H1 (cell line): ENCODE measurements at regions not wholly inside any gene's neighbourhood (a gene's known extent, or its start where the extent isn't known, plus 50 kb on each side); places are given as distances from the start of the nearest gene placed in this dataset.

Source experiments
- CTCF ChIA-PET: fragments of 300-600 bp; sonication (Branson Sonifier 250); formaldehyde crosslinking; loops from one replicate; lab custom pipeline; 2021; ENCODE audit not compliant: partially characterized antibody; lab: Charles Lee
- POLR2A ChIA-PET: fragments of 300-600 bp; sonication (Branson Sonifier 250); formaldehyde crosslinking; loops from one replicate; lab custom pipeline; 2021; ENCODE audit warnings: inconsistent platforms; ENCODE audit not compliant: partially characterized antibody; lab: Charles Lee
- DNase-seq, 2 experiments: peaks; one replicate each; pipeline versions ENCODE4 v3.0.0 to v3.0.0-alpha.2; 2010 to 2022; ENCODE audit warnings: low spot score in 2 of 2, low read depth in 1 of 2, mixed read lengths in 1 of 2
- FAIRE-seq: peaks from 2 replicates; lab custom pipeline; 2011; peaks lifted over from hg19 to GRCh38; lab: Jason Lieb, UNC
- H2AFZ ChIP-seq: 2 replicates; pipeline ENCODE4 v1.8.1; 2012; ENCODE audit warnings: low read length, inconsistent platforms
- H2AK5ac ChIP-seq: 2 replicates; pipeline ENCODE4 v1.6.1; 2013; ENCODE audit warnings: low read depth, low read length
- H2BK120ac ChIP-seq: replicated peaks from 2 replicates; pipeline ENCODE3; 2013; ENCODE audit warnings: low read depth, low read length, inconsistent platforms
- H2BK12ac ChIP-seq: 2 replicates; pipeline ENCODE4 v1.6.1; 2013; ENCODE audit warnings: low read depth, low read length
- H2BK15ac ChIP-seq: 2 replicates; pipeline ENCODE4 v1.6.1; 2013; ENCODE audit warnings: low read length
- H2BK20ac ChIP-seq: 2 replicates; pipeline ENCODE4 v1.6.1; 2013; ENCODE audit warnings: low read length
- H2BK5ac ChIP-seq: 2 replicates; pipeline ENCODE4 v1.6.1; 2013; ENCODE audit warnings: low read depth, low read length
- H3K14ac ChIP-seq: 2 replicates; pipeline ENCODE4 v1.6.1; 2013; ENCODE audit warnings: inconsistent platforms; ENCODE audit not compliant: insufficient read length
- H3K18ac ChIP-seq: 2 replicates; pipeline ENCODE4 v1.6.1; 2013; ENCODE audit warnings: low read length; ENCODE audit errors: extremely low read depth
- H3K23ac ChIP-seq: 2 replicates; pipeline ENCODE4 v1.6.1; 2013; ENCODE audit warnings: inconsistent platforms; ENCODE audit not compliant: insufficient read length
- H3K23me2 ChIP-seq: 2 replicates; pipeline ENCODE4 v1.6.1; 2013; ENCODE audit warnings: low read depth, low read length
- H3K27ac ChIP-seq: 2 replicates; pipeline ENCODE4 v1.6.1; 2011; ENCODE audit warnings: low read depth, low read length, inconsistent platforms
- H3K27me3 ChIP-seq, 4 experiments: replicated peaks in 1 of 4; 1 replicate in 1 of 4; 2 replicates in 3 of 4; pipeline versions ENCODE4 v1.6.1 to v1.8.1; 2011 to 2013; ENCODE audit warnings: low read length in 3 of 4, mild to moderate bottlenecking in 3 of 4, inconsistent platforms in 2 of 4, mixed read lengths in 2 of 4, moderate library complexity in 1 of 4; ENCODE audit not compliant: control insufficient read depth in 3 of 4, insufficient read depth in 3 of 4; ENCODE audit errors: extremely low read depth in 1 of 4
- H3K36me3 ChIP-seq, 4 experiments: 2 replicates each; pipeline versions ENCODE4 v1.6.1 to v1.8.1; 2011 to 2013; ENCODE audit warnings: mild to moderate bottlenecking in 4 of 4, low read length in 3 of 4, moderate library complexity in 2 of 4, control low read depth in 1 of 4, inconsistent platforms in 1 of 4; ENCODE audit not compliant: insufficient read depth in 4 of 4, control insufficient read depth in 2 of 4
- H3K4ac ChIP-seq: replicated peaks from 2 replicates; pipeline ENCODE3; 2013; ENCODE audit warnings: low read length, low read depth, mixed read lengths, inconsistent platforms; ENCODE audit not compliant: insufficient read length
- H3K4me1 ChIP-seq, 4 experiments: replicated peaks in 1 of 4; 1 replicate in 1 of 4; 2 replicates in 3 of 4; pipeline versions ENCODE4 v1.6.1 to v1.8.1; 2011 to 2013; ENCODE audit warnings: low read length in 3 of 4, inconsistent platforms in 2 of 4, mixed read lengths in 1 of 4; ENCODE audit not compliant: insufficient read depth in 4 of 4, control insufficient read depth in 3 of 4
- H3K4me2 ChIP-seq, 2 experiments: 2 replicates each; pipeline versions ENCODE4 v1.6.1 to v1.8.1; 2011 to 2013; ENCODE audit warnings: low read depth in 2 of 2, low read length in 2 of 2, control low read depth in 1 of 2, inconsistent platforms in 1 of 2, mild to moderate bottlenecking in 1 of 2; ENCODE audit not compliant: insufficient read depth in 1 of 2
- H3K4me3 ChIP-seq, 4 experiments: fragments of 200-600, 300-600 bp in 1 of 4; sonication (generic), shearing (Covaris generic), sonication (Bioruptor Twin) in 1 of 4; 2 replicates each; pipeline versions ENCODE4 v1.5.1 to v1.8.1; 2011 to 2016; ENCODE audit warnings: low read length in 4 of 4, low read depth in 3 of 4, control low read depth in 2 of 4, inconsistent platforms in 2 of 4, mild to moderate bottlenecking in 2 of 4, mixed read lengths in 1 of 4, moderate library complexity in 1 of 4; ENCODE audit not compliant: insufficient read depth in 2 of 4; ENCODE audit errors: extremely low read depth in 1 of 4
- H3K56ac ChIP-seq: replicated peaks from 2 replicates; pipeline ENCODE3; 2013; ENCODE audit warnings: low read depth, mild to moderate bottlenecking, mixed read lengths, low read length, inconsistent platforms; ENCODE audit not compliant: insufficient read length
- H3K79me1 ChIP-seq: 2 replicates; pipeline ENCODE4 v1.6.1; 2013; ENCODE audit warnings: low read depth, low read length, control low read depth
- H3K79me2 ChIP-seq, 2 experiments: 2 replicates each; pipeline versions ENCODE4 v1.6.1 to v1.8.1; 2012 to 2013; ENCODE audit warnings: low read length in 2 of 2, mild to moderate bottlenecking in 2 of 2, inconsistent platforms in 1 of 2; ENCODE audit not compliant: insufficient read depth in 2 of 2, control insufficient read depth in 1 of 2
- H3K9ac ChIP-seq, 4 experiments: replicated peaks in 1 of 4; 1 replicate in 1 of 4; 2 replicates in 3 of 4; pipeline versions ENCODE4 v1.6.1 to v1.8.1; 2011 to 2013; ENCODE audit warnings: low read depth in 3 of 4, low read length in 3 of 4, control low read depth in 2 of 4, mild to moderate bottlenecking in 2 of 4, moderate library complexity in 2 of 4, inconsistent platforms in 1 of 4; ENCODE audit errors: extremely low read depth in 1 of 4
- H3K9me3 ChIP-seq, 2 experiments: 2 replicates each; pipeline versions ENCODE4 v1.6.1 to v1.8.1; 2012 to 2013; ENCODE audit warnings: mild to moderate bottlenecking in 2 of 2, moderate library complexity in 2 of 2, control low read depth in 1 of 2, inconsistent platforms in 1 of 2, low read depth in 1 of 2, low read length in 1 of 2, mixed read lengths in 1 of 2; ENCODE audit not compliant: insufficient read depth in 2 of 2
- H4K20me1 ChIP-seq, 2 experiments: replicated peaks in 1 of 2; 2 replicates each; pipeline versions ENCODE3 to v1.8.1; 2011 to 2013; ENCODE audit warnings: inconsistent platforms in 2 of 2, low read length in 2 of 2, mild to moderate bottlenecking in 1 of 2; ENCODE audit not compliant: insufficient read depth in 2 of 2, control insufficient read depth in 1 of 2
- H4K5ac ChIP-seq: 2 replicates; pipeline ENCODE4 v1.6.1; 2013; ENCODE audit warnings: low read length, low read depth, mixed read lengths, inconsistent platforms; ENCODE audit not compliant: insufficient read length
- H4K8ac ChIP-seq: 2 replicates; pipeline ENCODE4 v1.8.0; 2013; ENCODE audit warnings: mild to moderate bottlenecking, moderate library complexity, low read length, inconsistent platforms; ENCODE audit not compliant: insufficient read depth; ENCODE audit errors: extremely low read depth
- H4K91ac ChIP-seq: replicated peaks from 2 replicates; pipeline ENCODE3; 2013; ENCODE audit warnings: low read length, mixed read lengths, inconsistent platforms; ENCODE audit not compliant: insufficient read length
- CTCF ChIP-seq, 3 experiments: IDR thresholded peaks; 1 replicate in 2 of 3; 2 replicates in 1 of 3; pipeline versions ENCODE4 v1.5.1 to v1.6.1; 2011; ENCODE audit warnings: low read length in 3 of 3, mild to moderate bottlenecking in 3 of 3, inconsistent platforms in 2 of 3, low read depth in 1 of 3, moderate library complexity in 1 of 3; ENCODE audit not compliant: insufficient read depth in 1 of 3; ENCODE audit errors: control extremely low read depth in 1 of 3
- RAD21 ChIP-seq, 2 experiments: IDR thresholded peaks in 1 of 2; conservative IDR thresholded peaks in 1 of 2; 2 replicates each; pipeline ENCODE4 v1.6.1; 2011; ENCODE audit warnings: low read depth in 2 of 2, low read length in 2 of 2, improper control_type of control experiment in 1 of 2, inconsistent platforms in 1 of 2, mild to moderate bottlenecking in 1 of 2, moderate library complexity in 1 of 2
- TEAD4 ChIP-seq: IDR thresholded peaks from 2 replicates; pipeline ENCODE4 v1.6.1; 2012; ENCODE audit warnings: low read depth, low read length, inconsistent platforms, mixed read lengths
- WGBS, 2 experiments: shearing (Covaris generic) in 1 of 2; methylation state at CpG; one replicate each; pipeline versions ENCODE4 v1.1.6 to v1.1.7; 2013 to 2015; ENCODE audit warnings: low lambda C conversion rate in 2 of 2, mixed read lengths in 2 of 2, inconsistent platforms in 1 of 2, low coverage in 1 of 2, missing lambda C conversion rate in 1 of 2; ENCODE audit not compliant: insufficient replicate concordance in 2 of 2, insufficient coverage in 1 of 2, insufficient read length in 1 of 2; ENCODE audit errors: extremely low coverage in 1 of 2, missing lambda C conversion rate in 1 of 2; 5-methylcytosine and 5-hydroxymethylcytosine counted together

- Histone ChIP-seq H2AK5ac (no peak overlapping the region), H2BK20ac (no peak overlapping the region), H4K20me1 (no peaks in the 10 kb centered on the region), H2BK12ac (no peak overlapping the region), H3K79me2 (no peaks in the 10 kb centered on the region), H4K91ac (no peak overlapping the region), H3K4me3 (no peak overlapping the region), H3K4me1 (peaks cover 0 to 4% (median 0%) of the 10 kb centered on the region in 4 experiments; a peak in 1 of 7 replicates), H3K79me1 (no peaks in the 10 kb centered on the region), H3K36me3 (no peaks in the 10 kb centered on the region), H3K27ac (no peak overlapping the region), H3K9ac (no peak overlapping the region), H3K56ac (no peak overlapping the region), H2BK120ac (no peak overlapping the region), H3K18ac (no peak overlapping the region), H2BK15ac (no peak overlapping the region), H3K27me3 (no peaks in the 10 kb centered on the region), H3K14ac (no peak overlapping the region), H2AFZ (no peak overlapping the region; the same call in 1 of the 2 replicates), H3K4me2 (no peak overlapping the region), H3K23ac (no peak overlapping the region), H3K9me3 (no peaks in the 10 kb centered on the region), H4K5ac (no peak overlapping the region), H3K4ac (no peak overlapping the region), H4K8ac (no peak overlapping the region), H3K23me2 (no peaks in the 10 kb centered on the region), H2BK5ac (no peak overlapping the region)
- DNase-seq, result no peak
- ChIA-PET POLR2A (no interaction called here), CTCF (interaction anchor here (1.1 to 2.7 kb wide), 8 partner anchors 11 to 199 kb away, joined by 3 to 14 read pairs (median 6); no protein-coding TSS in a partner anchor)
- TF ChIP-seq RAD21 (IDR thresholded peaks at IDR 0.05 in 1 of 2, conservative IDR thresholded peaks at IDR 0.05 in 1 of 2; ENCODE audit: low read depth in 2 of 2, low read length in 2 of 2) (peak in 1 of 2 experiments; percentile 15; a peak in 1 of 4 replicates), TEAD4 (no peak), CTCF (IDR thresholded peaks at IDR 0.05; ENCODE audit: control extremely low read depth in 1 of 3, insufficient read depth in 1 of 3, low read depth in 1 of 3, low read length in 3 of 3) (peak in 2 of 3 experiments; percentile 14 to 37; a peak in 2 of 4 replicates)
- no peak for FAIRE-seq
- WGBS, 2 experiments, result 75% methylated on average over 4 of the region's 4 CpGs; no CpG with 5 or more reads in 1 of the 2 experiments
Observed at GRCh38 chr6:78611886-78612480, 255.4 kb upstream of the IRAK1BP1 start.
